CD4-positive, alpha-beta T cell treated with Interleukin-15 for 4 hours (primary cell): ENCODE measurements at regions not wholly inside any gene's neighbourhood (a gene's known extent, or its start where the extent isn't known, plus 50 kb on each side); places are given as distances from the start of the nearest gene placed in this dataset.

Experiments used
- DNase-seq: peaks from one replicate; pipeline ENCODE4 v3.0.0-alpha.2; 2020; ENCODE audit warnings: low spot score

GRCh38 chr1:60984062-60984799 is 98.1 kb upstream of the NFIA start:
- DNase-seq: no peak

DNA sequence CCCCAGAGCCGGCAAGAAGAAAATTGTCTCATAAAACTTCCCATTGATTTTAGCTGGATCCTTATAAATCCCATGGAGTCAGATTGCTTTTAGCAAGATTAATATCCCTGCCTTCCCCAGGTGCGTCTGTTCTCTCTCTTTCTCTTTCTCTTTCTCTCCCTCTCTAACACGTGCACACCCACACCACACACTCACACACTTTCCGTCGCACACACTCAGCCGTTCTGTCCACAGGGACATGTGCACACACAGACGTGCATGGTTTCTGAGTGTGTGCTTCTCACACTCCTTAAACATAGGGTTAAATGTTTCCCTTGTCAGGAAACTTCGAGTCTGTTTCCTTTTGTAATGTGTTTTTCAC is 98.7 kb upstream of the NFIA start:
- DNase-seq: no peak

GRCh38 chr1:60982539-60982938 is 99.8 kb upstream of the NFIA start:
- DNase-seq: no peak

- no peak for DNase-seq
These were observed 101.0 kb upstream of the NFIA start for GRCh38 chr1:60981357-60981756.

DNA sequence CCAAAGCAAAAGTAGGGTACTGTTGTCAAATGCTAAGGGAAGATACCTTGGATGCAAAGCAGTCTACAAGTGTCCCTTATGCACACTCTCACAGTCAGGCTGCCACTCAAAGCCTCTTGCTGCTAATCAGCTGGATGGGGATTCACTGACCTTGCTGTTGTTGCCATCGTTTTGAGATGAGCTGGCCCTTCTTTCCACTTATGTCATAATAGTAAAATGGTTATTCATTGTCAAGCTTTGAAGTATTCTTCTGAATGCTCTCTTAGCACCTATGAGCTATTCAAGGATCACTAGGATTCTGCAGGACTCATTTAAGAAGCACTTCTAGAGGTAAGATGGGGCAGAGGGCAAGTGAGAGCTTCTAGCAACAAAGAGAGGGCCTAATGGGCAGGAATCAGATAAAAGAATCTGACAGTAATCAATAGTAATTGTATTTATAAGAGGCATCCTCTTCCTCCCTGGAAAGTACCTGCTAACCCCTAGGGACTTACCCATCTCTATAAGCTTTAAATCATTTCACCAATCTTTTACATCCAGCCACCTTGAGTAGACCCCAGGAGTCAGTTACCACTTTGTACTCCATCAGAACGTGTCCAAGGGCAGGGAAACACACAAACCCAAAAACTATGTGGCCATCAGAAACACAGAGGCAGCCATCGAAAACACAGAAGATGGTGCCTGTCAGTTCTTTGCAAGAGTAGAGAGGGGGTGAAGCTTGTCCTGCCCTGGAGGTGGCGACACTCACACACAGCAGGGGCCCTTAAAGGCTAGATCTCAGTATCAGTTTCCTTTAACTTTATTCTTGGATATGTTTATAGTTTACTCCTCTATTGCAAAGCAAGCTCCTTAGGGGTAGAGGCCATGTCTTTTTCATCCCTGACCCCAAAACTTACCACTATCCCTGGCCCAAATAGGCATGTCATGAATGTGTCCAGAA is 103.7 kb upstream of the NFIA start:
- DNase-seq: peak; percentile 10

GRCh38 chr1:60977661-60978060 is 104.7 kb upstream of the NFIA start:
- DNase-seq: no peak

- DNase-seq: no peak
These were observed 107.6 kb upstream of the NFIA start for GRCh38 chr1:60974524-60975372.

- no peak for DNase-seq
These were observed 108.7 kb upstream of the NFIA start for GRCh38 chr1:60973668-60974067.

- DNase-seq: no peak
These were observed 109.5 kb upstream of the NFIA start for GRCh38 chr1:60972841-60973364.

DNA sequence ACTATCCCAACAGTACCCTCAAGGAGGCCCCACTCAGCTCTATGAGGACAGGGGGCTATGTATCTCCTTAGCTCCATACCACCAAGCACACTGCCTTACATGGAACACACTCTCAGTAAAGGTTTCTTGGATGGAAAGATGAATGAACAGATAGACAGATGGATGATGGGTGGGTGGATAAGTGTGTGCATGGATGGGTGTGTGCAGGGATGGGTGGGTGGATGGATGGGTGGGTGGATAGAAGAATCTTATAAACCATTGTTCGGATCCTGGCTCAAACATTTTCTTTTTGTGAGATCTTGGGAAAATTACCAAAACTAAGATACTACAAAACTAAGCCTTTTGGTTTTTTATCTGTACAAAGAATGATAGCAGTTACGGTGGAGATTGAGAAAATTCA is 111.0 kb upstream of the NFIA start:
- no peak for DNase-seq

DNA sequence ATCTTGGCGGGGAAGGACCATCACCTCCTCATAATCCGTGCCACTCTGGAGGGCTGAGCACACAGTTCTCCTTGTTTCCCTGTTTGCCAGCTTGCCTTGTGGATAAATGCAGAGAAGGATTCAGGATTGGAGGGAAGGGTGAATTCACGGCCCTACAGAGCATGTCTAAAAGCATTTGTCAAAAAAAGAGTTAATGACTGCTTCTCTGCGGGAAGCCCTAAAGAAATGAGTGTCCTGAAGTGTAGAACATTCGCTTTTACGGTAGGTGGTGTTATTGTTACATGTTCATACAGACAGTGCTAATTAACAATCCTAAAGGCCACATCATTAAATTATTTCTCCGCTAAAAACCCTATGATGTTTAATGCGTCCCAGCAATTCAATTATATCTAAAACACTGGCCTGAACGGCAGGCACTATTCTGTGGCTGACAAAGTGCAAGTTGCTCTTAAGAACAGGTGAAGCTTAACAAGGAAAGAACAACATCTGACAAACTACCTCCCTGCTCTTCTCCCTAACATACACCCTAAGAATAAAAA is 112.3 kb upstream of the NFIA start:
- DNase-seq: no peak

- DNase-seq: no peak
These were observed 117.0 kb upstream of the NFIA start for GRCh38 chr1:60965280-60965854.

GRCh38 chr1:60963167-60963940 is 119.0 kb upstream of the NFIA start:
- no peak for DNase-seq

- DNase-seq: no peak
These were observed 121.4 kb upstream of the NFIA start for GRCh38 chr1:60960891-60961461.

DNA sequence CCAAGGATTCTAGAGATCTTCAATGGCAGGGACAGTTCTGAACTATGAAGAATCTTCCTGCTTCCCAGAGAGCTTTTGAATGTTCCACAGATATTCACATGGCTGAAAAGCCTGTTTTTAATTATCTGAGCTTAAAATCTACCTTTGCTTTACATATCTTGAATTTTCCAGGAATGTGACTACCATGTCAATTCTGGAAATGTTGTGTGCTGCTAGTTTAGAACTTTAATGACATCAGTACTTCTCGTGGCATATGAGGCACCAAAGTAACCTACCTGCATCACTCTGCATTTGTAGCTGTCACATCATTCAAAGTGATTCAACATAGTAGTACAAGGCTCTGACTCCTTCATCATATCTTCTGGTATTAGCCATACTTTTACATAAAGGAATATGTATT is 122.7 kb upstream of the NFIA start:
- DNase-seq: no peak

- DNase-seq: no peak
These were observed 124.4 kb upstream of the NFIA start for GRCh38 chr1:60958001-60958400.

DNA sequence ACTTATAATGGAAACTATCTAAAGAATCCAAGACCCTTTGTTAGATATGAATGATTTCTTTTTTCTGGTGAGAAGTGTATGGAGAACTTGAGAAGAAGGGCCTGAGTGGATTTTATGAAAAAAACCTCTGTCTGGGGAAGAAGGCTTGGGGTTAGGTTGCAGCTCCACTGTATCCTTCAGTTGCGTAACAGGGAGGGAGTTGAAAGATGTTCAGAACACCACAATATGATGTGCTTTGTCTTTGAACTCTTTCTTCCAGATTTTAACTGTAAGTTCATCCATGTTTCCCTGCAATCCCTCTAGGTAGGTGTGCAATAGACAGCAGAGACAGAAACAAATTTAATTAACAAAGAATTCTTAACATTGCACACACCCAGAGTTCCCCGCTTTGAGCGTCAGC is 125.8 kb upstream of the NFIA start:
- no peak for DNase-seq

- no peak for DNase-seq
These were observed 129.7 kb upstream of the NFIA start for GRCh38 chr1:60952612-60953111.

- DNase-seq: no peak
These were observed 131.9 kb upstream of the NFIA start for GRCh38 chr1:60950224-60951063.
